ENCODE measurements at regions not wholly inside any gene's neighbourhood (a gene's known extent, or its start where the extent isn't known, plus 50 kb on each side); places are given as distances from the start of the nearest gene placed in this dataset.
"Not testable (repeated sequence)": the region's sequence is repeated elsewhere in the genome, so short reads cannot be mapped to it uniquely, and the experiment has no call there.

DNA sequence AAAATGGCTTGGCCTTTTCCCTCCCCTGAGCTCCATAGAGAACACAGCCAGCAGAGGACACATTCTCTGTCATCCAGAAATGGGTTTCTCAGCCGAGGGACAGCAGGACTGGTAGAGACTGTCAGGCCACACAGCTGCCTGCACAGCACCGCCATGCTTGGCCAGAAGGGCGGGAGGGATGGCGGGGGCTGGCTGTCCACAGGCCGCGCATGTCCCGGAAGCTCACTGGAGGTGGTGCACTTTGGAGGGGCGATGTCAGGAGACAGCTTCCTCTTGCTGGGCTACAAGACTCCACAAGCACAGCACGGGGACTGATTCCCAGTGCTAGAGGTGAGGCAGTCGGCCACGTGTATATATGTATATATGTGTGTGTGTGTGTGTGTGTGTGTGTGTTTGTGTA, 125.3 kb downstream of the GOLGA6L4 start:
- not testable (repeated sequence) for DNase-seq

DNA sequence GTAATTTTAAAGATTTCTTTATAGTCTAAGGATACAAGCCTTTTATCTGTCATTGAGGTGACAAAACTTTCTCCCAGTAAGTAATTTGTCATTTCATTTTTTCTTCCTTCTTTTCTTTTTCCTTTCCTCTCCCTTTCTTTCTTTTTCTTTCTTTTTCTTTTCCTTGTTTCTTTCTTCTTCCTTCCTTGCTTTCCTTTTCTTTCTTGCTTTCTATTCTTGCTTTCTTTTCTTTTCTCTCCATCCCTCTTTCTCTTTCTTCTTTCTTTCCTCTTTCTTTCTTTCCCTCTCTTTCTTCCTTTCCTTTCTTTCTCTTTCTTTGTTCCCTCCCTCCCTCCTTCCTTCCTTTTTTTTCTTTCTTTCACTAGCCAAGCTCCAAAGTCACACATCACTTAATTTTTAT, 148.8 kb downstream of the GOLGA6L4 start:
- not testable (repeated sequence) for DNase-seq

DNA sequence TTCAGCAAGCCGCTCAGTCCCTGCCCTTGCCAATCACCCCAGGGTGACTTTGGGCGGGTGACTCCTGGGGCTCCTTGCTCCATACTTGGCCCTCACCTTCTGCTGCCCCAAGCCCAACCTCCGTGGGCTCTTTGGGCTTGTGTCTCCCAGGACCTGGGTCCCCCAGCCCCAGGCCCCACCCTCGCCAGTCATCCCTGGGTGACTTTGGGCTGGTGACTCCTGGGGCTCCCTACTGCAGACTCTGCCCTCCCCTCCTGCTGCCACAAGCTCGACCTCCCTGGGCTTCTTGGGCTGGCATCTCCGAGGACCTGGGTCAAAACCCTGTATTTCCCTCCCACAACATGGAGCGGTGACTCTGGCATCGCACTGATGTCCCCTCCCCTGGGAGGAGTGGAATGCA, 151.5 kb downstream of the GOLGA6L4 start:
- no peak for DNase-seq

DNA sequence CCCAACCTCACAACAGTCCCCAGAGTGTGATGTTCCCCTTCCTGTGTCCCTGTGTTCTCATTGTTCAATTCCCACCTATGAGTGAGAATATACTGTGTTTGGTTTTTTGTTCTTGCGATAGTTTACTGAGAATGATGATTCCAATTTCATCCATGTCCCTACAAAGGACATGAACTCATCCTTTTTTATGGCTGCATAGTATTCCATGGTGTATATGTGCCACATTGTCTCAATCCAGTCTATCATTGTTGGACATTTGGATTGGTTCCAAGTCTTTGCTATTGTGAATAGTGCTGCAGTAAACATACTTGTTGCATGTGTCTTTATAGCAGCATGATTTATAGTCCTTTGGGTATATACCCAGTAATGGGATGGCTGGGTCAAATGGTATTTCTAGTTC, 152.6 kb downstream of the GOLGA6L4 start:
- DNase-seq, result not testable (repeated sequence)

DNA sequence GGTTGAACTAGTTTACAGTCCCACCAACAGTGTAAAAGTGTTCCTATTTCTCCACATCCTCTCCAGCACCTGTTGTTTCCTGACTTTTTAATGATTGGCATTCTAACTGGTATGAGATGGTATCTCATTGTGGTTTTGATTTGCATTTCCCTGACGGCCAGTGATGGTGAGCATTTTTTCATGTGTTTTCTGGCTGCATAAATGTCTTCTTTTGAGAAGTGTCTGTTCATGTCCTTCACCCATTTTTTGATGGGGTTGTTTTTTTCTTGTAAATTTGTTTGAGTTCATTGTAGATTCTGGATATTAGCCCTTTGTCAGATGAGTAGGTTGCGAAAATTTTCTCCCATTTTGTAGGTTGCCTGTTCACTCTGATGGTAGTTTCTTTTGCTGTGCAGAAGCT, 153.1 kb downstream of the GOLGA6L4 start:
- not testable (repeated sequence) for DNase-seq

DNA sequence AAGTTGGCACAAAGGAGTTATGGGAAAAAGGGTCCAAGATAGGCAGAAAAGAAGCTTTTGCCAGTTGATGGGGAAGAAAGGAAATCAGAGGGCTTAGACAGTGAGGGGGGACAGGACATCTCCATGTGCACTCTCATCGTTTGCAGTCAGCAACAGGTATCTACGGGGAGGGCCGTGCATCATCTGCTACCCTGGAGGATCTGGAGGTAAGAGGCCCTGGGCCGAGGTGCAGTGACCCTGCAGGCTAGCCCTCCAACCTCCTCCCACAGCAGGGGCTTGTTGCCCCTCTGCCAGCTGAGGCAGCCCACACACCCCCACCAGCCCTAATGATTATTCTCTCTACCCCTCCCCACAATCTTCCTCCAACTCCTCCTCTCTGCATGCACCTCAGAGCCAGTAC, 154.8 kb downstream of the GOLGA6L4 start:
- not testable (repeated sequence) for DNase-seq

DNA sequence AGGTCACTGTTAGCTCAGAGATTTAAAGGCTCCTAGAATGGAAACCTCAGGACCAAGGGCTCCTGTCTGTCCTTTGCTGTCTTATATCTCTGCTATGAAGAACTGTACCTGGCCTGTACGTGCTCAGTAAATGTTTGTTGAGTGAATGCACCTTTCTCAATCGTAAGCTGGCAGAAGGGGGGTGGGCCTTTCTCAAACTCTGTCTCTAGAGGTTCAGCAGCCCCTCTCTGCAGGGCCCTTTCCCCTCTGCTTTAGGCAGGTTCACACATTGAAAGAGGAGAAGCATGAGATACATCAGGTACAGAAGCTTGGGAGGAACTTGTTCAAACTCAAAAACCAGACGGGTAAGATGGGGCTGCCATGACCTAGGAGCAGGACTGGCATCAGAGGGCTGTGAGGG, 155.6 kb downstream of the GOLGA6L4 start:
- no peak for DNase-seq

DNA sequence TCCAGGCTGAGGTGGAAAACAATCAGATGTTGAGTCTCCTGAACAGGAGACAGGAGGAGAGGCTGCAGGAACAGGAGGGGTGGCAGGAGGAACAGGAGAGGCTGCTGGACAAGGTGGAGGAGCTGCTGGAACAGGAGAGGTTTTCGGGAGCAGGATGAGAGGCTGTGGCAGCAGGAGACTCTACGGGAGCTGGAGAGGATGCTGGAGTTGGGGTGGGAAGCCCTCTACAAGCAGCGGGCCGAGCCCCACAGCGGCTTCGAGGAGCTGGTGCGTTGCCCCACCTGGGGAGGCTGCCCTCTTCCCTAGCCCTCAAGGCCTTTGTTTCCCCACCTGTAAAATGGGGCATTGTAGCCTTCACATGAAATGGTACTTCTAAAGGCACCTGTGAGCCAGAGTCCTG, 156.4 kb downstream of the GOLGA6L4 start:
- not testable (repeated sequence) for DNase-seq

DNA sequence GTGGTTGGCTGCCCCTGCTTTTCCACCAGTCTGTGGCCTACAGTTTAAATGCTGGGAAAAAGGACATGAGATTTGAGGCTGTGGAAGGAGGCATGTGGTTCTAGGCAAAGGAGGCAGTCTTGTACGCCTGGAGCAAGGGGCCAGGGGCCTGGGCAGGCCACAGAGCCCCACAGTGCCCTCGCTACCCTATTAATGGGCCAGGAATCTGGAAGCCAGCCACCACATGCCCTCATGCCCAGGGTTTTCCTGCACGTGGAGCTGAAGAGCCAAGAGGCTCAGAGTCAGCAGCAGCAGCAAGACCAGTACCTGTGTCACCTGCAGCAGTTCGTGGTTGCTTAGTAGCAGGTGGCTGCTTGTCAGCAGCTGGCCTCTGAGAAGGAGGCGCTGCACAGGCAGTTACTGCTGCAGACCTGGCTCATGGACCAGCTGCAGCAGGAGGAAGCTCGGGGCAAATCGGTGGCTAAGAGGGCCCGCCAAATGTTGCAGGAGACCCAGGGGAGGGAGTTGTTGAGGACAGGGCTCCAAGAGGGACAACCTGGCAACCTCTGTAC, 157.9 kb downstream of the GOLGA6L4 start:
- DNase-seq, result not testable (repeated sequence)

DNA sequence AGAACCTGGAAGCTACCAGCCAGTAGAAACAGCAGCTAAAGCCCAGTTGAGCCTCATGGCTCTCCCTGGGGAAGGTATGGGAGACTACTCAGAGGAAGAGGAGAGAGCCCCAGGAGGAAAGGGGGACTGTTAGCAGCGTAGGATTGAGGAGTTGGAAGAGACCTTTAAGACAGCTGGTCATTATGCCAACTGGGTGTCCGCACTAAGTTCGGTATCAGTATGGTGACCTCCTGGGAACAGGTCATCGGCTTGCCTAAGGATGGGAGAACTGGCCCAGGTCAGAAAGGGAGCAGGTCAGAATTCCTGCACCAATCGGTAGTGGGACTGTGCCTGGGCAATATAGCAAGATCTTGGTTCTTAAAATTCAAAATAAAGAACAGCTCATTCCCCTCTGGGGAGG, 158.4 kb downstream of the GOLGA6L4 start:
- not testable (repeated sequence) for DNase-seq

DNA sequence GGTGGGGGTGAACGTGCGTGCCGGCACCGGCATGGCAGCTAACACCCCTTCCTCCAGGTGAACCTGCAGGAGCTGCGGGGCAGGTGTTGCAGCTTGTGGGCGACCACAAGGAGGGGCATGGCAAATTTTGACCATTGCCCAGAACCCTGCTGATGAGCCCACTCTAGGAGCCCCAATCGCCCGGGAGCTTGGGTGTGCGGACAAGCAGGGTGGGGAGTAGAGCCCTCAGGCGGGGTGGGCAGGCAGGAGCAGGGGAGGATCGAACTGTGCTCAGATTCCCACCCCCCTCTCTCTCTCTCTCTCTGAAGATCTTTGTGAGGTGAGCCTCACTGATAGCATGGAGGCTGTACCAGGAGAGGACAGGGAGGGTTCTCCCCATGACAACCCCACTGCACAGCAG, 159.8 kb downstream of the GOLGA6L4 start:
- not testable (repeated sequence) for DNase-seq

DNA sequence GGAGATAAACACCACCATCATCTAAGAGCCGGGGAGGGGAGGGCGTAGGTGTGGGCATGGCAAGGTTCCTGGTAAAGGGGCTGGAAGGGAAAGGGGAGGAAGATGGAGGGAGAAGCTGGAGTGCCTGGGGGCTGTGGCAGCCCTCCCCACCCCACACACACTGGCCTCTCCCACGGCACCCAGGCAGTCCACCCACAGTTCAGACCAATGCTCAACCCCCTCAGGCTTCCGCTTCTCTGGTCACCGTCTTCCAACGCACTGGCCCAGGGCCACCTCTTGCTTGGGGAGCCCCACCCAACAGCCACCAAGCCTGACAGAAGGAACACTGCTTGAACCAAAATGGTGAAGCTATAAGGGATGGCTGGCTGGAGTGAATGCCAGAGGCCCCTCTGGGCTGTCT, 160.3 kb downstream of the GOLGA6L4 start:
- DNase-seq, result not testable (repeated sequence)

DNA sequence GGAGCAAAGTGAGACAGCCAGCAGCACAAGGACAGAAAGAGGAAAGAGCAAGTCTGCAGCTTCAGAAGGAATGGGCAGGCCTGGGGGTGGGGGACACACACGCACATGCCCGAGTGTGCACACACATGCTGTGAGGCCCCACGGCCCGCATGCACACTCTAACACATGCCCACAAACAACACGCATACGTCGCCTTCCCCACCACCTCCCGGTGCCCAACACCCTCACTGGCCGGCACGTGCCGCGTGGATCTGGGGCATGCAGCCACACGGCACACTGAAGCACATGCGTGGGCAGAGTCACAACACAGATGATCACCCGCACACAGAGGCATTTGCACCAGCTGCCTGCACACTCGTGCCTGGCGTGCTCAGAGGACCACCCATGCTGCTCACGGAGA, 161.5 kb downstream of the GOLGA6L4 start:
- DNase-seq, result not testable (repeated sequence)

DNA sequence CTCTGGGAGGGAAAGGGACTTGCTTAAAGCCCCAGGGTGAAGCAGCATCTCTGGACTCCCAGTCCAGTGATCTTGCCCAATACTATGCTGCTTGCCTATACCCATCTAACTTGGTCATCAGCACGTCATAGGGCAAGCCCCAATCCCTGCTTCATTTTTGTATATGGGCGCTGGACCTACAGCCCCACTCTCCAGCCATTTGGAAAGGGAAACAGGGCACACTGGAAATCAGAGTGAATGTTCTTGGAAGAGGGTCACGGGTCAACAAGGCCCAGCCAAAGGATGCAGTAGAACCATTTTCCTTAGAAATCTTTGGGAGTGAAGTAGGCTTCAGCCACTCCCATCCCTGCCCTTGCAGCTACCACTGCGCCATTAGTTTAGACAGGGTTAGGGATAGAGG, 162.5 kb downstream of the GOLGA6L4 start:
- DNase-seq, result not testable (repeated sequence)

DNA sequence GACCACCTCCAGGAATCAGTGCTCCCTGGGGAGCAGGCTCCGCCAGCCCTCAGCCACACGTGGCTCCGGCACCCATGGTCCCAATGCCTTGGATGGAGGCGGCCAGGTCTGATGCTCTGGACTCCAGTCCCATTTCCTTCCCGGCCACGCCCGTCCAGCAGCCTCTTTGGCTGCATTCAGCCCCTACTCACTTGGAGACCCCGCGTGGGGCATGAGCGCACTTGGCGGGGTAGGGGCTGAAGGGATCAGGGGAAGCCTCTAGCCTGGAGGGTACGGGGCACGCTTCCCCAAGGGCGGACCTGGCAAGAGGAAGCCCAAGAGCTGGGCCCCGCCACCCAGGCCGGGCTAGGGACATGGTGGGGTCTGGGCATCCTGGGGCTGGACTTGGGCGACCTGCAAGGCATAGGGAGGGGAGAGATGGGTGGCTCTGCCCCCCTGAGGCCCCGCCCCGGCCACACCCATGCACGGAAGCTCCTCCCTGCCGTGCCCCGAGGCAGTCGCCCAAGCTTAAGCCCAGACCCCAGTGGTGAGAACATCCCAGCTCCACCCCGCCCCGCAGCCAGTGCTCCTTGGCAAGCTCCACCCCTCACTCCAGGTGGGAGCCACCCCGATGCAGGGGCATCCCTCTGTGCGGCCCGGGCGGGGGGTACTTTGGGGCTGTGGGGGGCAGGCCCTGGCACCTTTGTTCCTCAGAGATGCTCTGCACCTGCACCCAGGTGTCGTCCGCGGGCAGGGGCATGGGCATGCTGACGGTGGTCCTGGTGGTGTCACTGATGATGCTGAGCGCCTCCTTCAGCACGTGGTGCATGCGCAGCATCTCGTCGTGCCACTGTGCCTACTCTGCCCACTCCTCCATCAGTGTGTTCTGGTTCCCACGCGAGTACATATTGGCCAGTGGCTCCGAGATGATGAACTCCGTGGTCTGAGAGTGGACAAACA, 163.5 kb downstream of the GOLGA6L4 start:
- no peak for DNase-seq

DNA sequence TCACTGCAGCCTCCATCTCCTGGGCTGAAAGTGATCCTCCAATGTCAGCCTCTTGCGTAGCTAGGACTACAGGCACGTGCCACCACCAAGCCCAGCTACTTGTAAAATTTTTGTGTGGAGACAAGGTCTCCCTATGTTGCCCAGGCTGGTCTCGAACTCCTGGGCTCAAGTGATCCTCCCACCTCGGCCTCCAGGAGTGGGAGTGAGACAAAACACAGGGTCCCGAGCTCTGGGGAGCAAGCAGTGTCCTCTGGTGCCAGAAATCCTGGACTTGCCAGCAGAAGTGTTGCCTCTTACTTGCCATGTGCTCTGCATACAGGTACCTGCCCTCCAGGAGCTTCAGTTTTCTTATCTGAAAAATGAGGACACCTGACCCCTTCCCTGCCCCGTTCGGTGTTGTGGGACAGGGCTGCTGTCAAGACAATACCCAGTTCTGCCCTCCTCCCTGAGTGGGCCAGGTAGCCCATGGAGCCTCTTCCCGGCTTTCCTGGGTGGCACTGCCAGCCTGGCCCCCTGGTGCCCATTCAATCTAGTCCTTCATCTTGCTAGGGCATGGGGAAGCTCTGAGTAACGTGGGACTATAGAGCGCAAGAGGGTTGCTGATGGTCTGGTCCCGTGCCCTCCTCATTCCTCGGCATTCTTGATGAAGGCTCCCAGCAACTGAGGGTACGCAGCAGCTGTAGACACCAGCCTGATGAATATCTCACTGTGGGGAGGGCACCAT, 164.6 kb downstream of the GOLGA6L4 start:
- DNase-seq, result no peak

DNA sequence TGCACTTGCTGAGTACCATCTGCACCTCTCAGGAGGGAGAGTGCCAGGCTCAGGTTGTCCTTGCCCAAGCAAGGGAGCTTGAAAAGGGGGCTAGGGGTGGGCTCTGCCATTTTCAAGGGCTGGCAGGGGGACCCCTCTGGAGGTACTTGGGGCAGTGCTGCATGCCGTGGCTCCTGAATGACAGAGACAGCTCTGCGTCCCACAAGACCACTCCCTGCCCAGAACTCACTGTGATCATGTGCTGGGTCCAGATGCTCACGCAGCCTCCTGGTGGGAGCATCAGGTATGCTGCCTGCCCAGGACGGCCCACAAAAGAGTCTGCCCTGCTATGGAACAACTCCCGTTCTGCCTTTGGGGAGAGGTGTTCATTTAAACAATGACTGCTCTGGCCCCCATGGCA, 165.2 kb downstream of the GOLGA6L4 start:
- no peak for DNase-seq

DNA sequence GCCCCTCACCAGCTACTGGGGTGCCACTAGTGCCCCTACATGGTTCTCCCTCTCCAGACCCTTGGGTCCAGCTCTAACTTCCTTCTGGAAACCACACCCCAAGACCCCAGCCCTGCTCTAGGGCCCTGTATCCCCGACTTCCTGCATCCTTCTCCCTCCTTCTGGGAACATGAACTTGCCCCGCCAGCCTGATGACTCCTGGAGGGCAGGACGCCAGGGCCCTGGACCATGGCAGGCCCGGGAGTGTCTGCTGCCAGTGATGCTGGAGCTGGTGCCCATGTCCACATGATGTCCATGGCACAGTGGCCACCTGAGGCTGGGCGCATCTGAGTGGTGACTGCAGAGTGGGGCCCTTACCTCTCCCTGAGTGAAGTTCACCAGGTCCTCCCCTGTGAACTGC, 165.9 kb downstream of the GOLGA6L4 start:
- not testable (repeated sequence) for DNase-seq

DNA sequence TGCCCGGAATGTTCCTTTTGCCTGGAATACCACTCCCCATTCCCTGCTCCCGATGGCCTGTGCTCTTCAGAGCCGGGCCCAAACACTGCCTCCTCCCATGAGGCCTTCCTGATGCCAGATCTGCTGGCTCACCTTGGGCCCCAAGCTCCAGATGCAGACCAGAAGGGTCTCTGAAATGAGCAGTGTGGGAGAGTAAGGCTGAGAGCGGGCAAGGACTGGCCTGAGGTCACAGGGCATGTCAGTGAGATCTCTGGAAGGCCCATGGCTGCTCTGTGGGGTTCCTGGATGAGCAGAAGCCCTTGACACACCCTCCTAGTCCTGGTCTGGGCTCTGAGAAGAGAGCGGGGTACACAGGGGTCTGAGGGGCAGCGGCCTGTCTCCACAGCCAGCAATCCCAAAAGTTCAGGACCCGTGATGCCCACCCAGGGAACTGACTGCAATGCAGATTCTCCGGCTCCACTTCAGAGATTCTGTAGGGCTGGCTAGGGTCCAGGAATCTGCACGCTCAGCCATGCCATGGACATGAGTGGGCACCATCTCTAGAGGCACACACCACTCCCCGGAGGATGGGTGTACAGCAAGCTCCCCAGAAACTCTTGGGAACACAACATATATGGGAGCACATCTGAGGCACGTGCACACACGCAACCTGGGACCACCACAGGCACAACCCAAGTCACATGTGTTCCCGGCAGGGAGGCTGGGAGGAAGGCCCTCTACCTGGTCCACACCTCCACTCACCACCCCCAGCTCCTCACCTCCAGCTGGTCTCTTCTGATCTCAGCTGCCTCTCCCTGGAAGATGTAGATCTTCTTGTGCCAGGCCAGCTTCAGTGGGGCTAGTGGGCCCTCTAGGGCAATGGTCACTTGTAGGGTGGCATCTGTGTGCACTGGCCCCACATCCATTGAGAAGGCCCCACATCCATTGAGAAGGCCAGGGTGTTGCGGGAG, 166.6 kb downstream of the GOLGA6L4 start:
- DNase-seq, result not testable (repeated sequence)

DNA sequence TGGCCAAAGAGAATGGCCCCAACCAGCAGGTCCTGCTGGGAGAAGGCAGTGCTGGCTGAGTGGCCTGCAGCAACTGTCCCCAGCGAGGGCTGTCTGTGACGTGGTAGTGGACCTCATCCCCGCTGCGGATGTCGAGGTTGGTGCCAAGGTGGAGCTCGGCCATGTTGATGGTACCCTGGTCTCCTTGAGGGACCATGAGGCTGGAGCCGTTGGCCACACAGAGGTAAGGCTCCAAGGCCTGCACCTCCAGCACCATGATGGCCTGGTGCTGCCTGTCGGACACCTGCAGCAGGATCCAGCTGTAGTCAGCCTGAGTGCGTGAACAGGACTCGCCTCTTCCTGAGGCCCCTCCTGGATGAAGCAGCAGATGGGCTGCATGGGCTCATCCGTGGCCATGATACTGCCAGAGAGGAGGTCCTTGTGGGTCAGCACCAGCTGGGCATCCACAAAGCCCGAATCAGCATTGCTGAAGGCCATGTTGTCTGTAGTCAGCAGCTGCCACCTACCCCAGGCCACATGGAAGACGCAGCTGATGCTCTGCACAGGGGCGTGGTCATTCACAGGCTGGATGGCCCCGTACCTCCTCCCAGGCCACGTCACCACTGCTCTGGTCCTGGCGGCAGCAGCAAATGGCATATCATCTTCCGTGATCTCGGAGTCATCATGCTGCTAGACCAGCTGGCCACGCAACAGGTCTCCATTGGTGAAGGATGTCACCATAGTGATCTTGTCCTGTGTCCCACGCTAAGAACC, 167.5 kb downstream of the GOLGA6L4 start:
- no peak for DNase-seq

DNA sequence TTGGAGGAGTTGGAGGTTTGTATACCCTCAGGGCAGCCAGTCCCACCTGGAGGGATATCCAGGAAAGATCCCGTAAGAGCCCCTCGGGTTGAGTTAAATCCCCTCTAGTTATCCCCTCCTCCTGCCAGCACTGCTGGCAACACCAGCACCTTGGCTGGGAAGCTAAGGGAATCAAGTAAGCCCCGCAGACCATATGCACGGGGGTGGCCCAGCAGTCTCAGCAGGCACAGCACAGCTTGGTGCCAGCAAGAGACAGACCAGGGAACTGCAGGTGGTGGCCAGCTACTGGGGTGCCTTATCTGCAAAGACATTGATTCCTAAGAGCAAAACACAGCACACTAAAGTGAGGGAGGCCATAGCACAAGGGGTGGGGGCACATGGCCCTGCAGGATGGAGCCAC, 173.8 kb downstream of the GOLGA6L4 start:
- DNase-seq, result not testable (repeated sequence)
